ENCODE measurements at regions not wholly inside any gene's neighbourhood (a gene's known extent, or its start where the extent isn't known, plus 50 kb on each side); places are given as distances from the start of the nearest gene placed in this dataset.

DNA sequence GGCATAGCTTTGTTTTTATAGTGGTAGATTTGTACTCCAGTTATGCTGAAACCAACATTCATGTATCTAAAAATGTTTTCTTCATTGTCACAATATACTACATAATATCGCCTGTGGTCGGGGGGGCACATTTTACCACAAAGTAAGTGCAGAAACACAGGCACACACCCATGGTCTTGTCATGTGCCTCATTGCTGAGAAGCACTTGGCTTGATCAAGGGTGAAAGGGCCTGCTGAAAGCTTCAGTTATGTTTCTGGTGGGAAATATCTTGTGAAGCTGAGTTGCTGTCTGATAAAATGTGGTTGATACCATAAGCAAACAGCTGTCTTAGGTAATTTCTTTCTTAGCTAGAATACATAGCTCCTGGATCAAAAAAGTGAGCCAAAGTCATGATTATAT is 393.1 kb downstream of the MAN2A1 start:
- no peak overlapping the region for H3K9ac ChIP-seq (replicated peaks; ENCODE audit: extremely low read depth, insufficient read depth, low read length)
- ChIA-PET CTCF (no interaction called here), POLR2A (no interaction called here)
- no peaks in the 10 kb centered on the region for H3K79me2 ChIP-seq (ENCODE audit: control insufficient read depth, insufficient read depth, low read length)
- H3K36me3 ChIP-seq (ENCODE audit: control insufficient read depth in 2 of 2, extremely low read depth in 1 of 2, insufficient read depth in 2 of 2, low read length in 2 of 2): no peaks in the 10 kb centered on the region
- dilution Hi-C loops (cut with MboI; ENCODE audit: extremely low pct_ligation_motif_present, low sequenced_read_pairs): no loop called here
- intact Hi-C loops (cut with micrococcal nuclease): no loop called here
- no peaks in the 10 kb centered on the region for H3K9me1 ChIP-seq (replicated peaks; ENCODE audit: control insufficient read depth, extremely low read depth, insufficient read depth, low read length)
- H3K4me3 ChIP-seq (replicated peaks in 1 of 3; ENCODE audit: insufficient read depth in 1 of 3, low read depth in 1 of 3, low read length in 3 of 3): no peak overlapping the region
- H3K9me3 ChIP-seq (replicated peaks; ENCODE audit: control insufficient read depth, insufficient read depth, low read length): no peaks in the 10 kb centered on the region
- H3K27ac ChIP-seq (ENCODE audit: insufficient read depth, low read depth, low read length): no peak overlapping the region
- FAIRE-seq (no peak), DNase-seq (ENCODE audit: low read depth, low spot score) (no peak)
- H3K27me3 ChIP-seq (ENCODE audit: control insufficient read depth in 2 of 2, insufficient read depth in 2 of 2, low read length in 2 of 2): no peaks in the 10 kb centered on the region
- no peaks in the 10 kb centered on the region for H3K4me1 ChIP-seq (ENCODE audit: control insufficient read depth, extremely low read depth, insufficient read depth, low read length)
- no peaks in the 10 kb centered on the region for H4K20me1 ChIP-seq (replicated peaks; ENCODE audit: control insufficient read depth, extremely low read depth, insufficient read depth, low read length)
- no TSS peak for BruUV-seq (replicated peaks)
- H2AFZ ChIP-seq (ENCODE audit: low read depth, low read length): no peak overlapping the region
- H3K4me2 ChIP-seq (ENCODE audit: insufficient read depth, low read length): no peak overlapping the region
- no peak for TF ChIP-seq EZH2 (IDR thresholded peaks at IDR 0.05; ENCODE audit: borderline replicate concordance, low read depth, low read length, severe bottlenecking)
- TF ChIP-seq, protein P1, sequence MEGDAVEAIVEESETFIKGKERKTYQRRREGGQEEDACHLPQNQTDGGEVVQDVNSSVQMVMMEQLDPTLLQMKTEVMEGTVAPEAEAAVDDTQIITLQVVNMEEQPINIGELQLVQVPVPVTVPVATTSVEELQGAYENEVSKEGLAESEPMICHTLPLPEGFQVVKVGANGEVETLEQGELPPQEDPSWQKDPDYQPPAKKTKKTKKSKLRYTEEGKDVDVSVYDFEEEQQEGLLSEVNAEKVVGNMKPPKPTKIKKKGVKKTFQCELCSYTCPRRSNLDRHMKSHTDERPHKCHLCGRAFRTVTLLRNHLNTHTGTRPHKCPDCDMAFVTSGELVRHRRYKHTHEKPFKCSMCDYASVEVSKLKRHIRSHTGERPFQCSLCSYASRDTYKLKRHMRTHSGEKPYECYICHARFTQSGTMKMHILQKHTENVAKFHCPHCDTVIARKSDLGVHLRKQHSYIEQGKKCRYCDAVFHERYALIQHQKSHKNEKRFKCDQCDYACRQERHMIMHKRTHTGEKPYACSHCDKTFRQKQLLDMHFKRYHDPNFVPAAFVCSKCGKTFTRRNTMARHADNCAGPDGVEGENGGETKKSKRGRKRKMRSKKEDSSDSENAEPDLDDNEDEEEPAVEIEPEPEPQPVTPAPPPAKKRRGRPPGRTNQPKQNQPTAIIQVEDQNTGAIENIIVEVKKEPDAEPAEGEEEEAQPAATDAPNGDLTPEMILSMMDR (IDR thresholded peaks at IDR 0.05; ENCODE audit: extremely low read depth in 1 of 2, insufficient read depth in 1 of 2, low read depth in 1 of 2, low read length in 2 of 2): no peak
- no peak for TF ChIP-seq GATA2 (IDR thresholded peaks at IDR 0.05; ENCODE audit: insufficient read depth, insufficient read length, low read depth, low read length)
- TF ChIP-seq MYC (IDR thresholded peaks at IDR 0.05; ENCODE audit: low read depth, low read length): no peak
- no peak for TF ChIP-seq MAX (IDR thresholded peaks at IDR 0.05; ENCODE audit: insufficient read depth, insufficient read length)
- no peak for TF ChIP-seq FOS (IDR thresholded peaks at IDR 0.05; ENCODE audit: borderline replicate concordance, insufficient read depth, low read length)
- no peak for TF ChIP-seq JUN (IDR thresholded peaks at IDR 0.05; ENCODE audit: borderline replicate concordance, insufficient read depth, insufficient read length, low read depth)
- no peak for TF ChIP-seq POLR2A (IDR thresholded peaks at IDR 0.05; ENCODE audit: low read depth, low read length)

Measured in endothelial cell of umbilical vein (primary cell).